ENCODE measurements at regions not wholly inside any gene's neighbourhood (a gene's known extent, or its start where the extent isn't known, plus 50 kb on each side); places are given as distances from the start of the nearest gene placed in this dataset.

GRCh38 chr6:134754013-134754690, 195.7 kb downstream of the ALDH8A1 start:
- H3K9ac ChIP-seq (ENCODE audit: insufficient read depth in 1 of 2, low read depth in 2 of 2, low read length in 2 of 2) = no peak overlapping the region
- ChIA-PET POLR2A (no interaction called here), CTCF (ENCODE audit: low intra/inter-chr PET ratio) (no interaction called here)
- no peaks in the 10 kb centered on the region for H3K79me2 ChIP-seq (ENCODE audit: control insufficient read depth, insufficient read depth, low read length)
- H2AFZ ChIP-seq (ENCODE audit: low read depth, low read length) = no peak overlapping the region
- BruUV-seq (replicated peaks) = no TSS peak
- H3K27ac ChIP-seq (ENCODE audit: extremely low read depth, low read depth, low read length) = no peak overlapping the region
- 0% methylated on average over 4 of the region's 4 CpGs for WGBS (ENCODE audit: insufficient coverage, low coverage, missing lambda C conversion rate)
- DNase-seq (ENCODE audit: extremely low read depth in 1 of 4, low spot score in 3 of 4) (no peak), ATAC-seq (no peak), FAIRE-seq (no peak)
- intact Hi-C loops (cut with micrococcal nuclease) = no loop called here
- in situ Hi-C loops (cut with MboI) = no loop called here
- no peaks in the 10 kb centered on the region for H3K36me3 ChIP-seq (ENCODE audit: control insufficient read depth, insufficient read depth, low read length)
- H4K20me1 ChIP-seq (replicated peaks; ENCODE audit: control insufficient read depth, insufficient read depth, low read length) = no peaks in the 10 kb centered on the region
- H3K27me3 ChIP-seq (ENCODE audit: control insufficient read depth in 2 of 2, insufficient read depth in 2 of 2, low read length in 2 of 2) = peaks cover 3 to 17% of the 10 kb centered on the region in 2 experiments; a peak in 4 of 5 replicates
- H3K4me2 ChIP-seq (ENCODE audit: insufficient read depth, low read length) = no peak overlapping the region
- no peaks in the 10 kb centered on the region; a peak in 1 of 5 replicates for H3K4me1 ChIP-seq (replicated peaks in 1 of 2; ENCODE audit: control insufficient read depth in 2 of 2, insufficient read depth in 2 of 2, low read length in 2 of 2)
- no peak for TF ChIP-seq THRAP3 (IDR thresholded peaks at IDR 0.05; ENCODE audit: borderline replicate concordance)
- TF ChIP-seq ZNF316 (IDR thresholded peaks at IDR 0.05) = no peak
- no peak for TF ChIP-seq ZNF436 (CRISPR knock-in tag; IDR thresholded peaks at IDR 0.05)
- TF ChIP-seq HDAC2 (IDR thresholded peaks at IDR 0.05) = no peak
- TF ChIP-seq KDM1A (IDR thresholded peaks at IDR 0.05) = no peak
- no peak for TF ChIP-seq ETV1 (tag; conservative IDR thresholded peaks at IDR 0.05; ENCODE audit: low read depth)
- no peak for TF ChIP-seq NFYB (IDR thresholded peaks at IDR 0.05; ENCODE audit: extremely low read depth, insufficient read length)
- TF ChIP-seq RB1 (IDR thresholded peaks at IDR 0.05; ENCODE audit: low read depth) = no peak
- no peak for TF ChIP-seq PTBP1 (IDR thresholded peaks at IDR 0.05; ENCODE audit: low read depth, low read length)
- TF ChIP-seq, protein P1, sequence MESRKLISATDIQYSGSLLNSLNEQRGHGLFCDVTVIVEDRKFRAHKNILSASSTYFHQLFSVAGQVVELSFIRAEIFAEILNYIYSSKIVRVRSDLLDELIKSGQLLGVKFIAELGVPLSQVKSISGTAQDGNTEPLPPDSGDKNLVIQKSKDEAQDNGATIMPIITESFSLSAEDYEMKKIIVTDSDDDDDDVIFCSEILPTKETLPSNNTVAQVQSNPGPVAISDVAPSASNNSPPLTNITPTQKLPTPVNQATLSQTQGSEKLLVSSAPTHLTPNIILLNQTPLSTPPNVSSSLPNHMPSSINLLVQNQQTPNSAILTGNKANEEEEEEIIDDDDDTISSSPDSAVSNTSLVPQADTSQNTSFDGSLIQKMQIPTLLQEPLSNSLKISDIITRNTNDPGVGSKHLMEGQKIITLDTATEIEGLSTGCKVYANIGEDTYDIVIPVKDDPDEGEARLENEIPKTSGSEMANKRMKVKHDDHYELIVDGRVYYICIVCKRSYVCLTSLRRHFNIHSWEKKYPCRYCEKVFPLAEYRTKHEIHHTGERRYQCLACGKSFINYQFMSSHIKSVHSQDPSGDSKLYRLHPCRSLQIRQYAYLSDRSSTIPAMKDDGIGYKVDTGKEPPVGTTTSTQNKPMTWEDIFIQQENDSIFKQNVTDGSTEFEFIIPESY (CRISPR knock-in tag; IDR thresholded peaks at IDR 0.05) = no peak
- no peak for TF ChIP-seq ETV5 (CRISPR knock-in tag; IDR thresholded peaks at IDR 0.05; ENCODE audit: low read depth)
- TF ChIP-seq TBP (optimal IDR thresholded peaks at IDR 0.05; ENCODE audit: low read depth, low read length) = no peak
- TF ChIP-seq CBX1 (IDR thresholded peaks at IDR 0.05; ENCODE audit: low read depth) = no peak
- no peak for TF ChIP-seq RBM15 (IDR thresholded peaks at IDR 0.05; ENCODE audit: insufficient read depth, low read length)
- H3K9me3 ChIP-seq (replicated peaks; ENCODE audit: control insufficient read depth, insufficient read depth, low read depth, low read length) = no peaks in the 10 kb centered on the region
- no peaks in the 10 kb centered on the region for H3K9me1 ChIP-seq (ENCODE audit: control insufficient read depth, insufficient read depth, low read length)
- H3K4me3 ChIP-seq = no peak overlapping the region
